ENCODE measurements at regions not wholly inside any gene's neighbourhood (a gene's known extent, or its start where the extent isn't known, plus 50 kb on each side); places are given as distances from the start of the nearest gene placed in this dataset.
A peak's percentile ranks its signal among the peaks of the same experiment; 100 is the strongest.
"Not testable (repeated sequence)": the region's sequence is repeated elsewhere in the genome, so short reads cannot be mapped to it uniquely, and the experiment has no call there.

DNA sequence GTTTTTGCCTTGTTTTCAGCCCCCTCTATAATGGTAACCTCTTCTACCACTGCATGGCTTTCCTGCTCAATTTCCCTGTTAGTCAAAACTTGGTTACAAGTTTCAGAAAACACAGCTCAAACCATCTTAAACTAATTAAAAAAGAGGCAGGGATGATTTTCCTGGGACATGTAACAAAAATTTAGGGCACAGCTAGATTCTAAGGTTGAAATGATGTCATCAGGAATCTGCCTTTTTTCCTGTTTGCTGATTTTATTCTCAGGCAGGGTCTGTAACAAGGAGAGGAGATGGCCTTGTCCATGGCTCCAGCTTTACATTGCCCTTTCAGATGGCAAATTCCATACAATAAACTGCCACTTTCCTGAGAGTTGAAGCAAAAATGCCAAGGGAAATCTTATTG is 157.9 kb upstream of the CREB1 start:
- DNase-seq = peak; percentile 5

DNA sequence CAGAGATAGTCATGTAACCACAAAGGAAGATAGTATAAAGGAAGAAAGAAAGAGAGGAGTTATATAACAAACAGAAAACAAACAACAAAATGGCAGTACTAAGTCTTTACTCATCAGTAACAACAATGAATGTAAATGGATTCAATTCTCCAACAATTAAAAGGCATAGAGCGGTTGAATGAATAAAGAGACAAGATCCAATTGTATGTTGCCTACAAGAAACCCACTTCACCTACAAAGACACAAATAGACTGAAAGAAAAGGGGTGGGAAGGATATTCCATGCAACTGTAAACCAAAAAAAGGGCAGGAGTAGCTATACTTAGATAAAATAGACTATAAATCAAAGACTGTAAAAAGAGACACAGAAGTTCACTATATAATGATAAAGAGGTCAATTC is 157.3 kb upstream of the CREB1 start:
- no peak for DNase-seq

DNA sequence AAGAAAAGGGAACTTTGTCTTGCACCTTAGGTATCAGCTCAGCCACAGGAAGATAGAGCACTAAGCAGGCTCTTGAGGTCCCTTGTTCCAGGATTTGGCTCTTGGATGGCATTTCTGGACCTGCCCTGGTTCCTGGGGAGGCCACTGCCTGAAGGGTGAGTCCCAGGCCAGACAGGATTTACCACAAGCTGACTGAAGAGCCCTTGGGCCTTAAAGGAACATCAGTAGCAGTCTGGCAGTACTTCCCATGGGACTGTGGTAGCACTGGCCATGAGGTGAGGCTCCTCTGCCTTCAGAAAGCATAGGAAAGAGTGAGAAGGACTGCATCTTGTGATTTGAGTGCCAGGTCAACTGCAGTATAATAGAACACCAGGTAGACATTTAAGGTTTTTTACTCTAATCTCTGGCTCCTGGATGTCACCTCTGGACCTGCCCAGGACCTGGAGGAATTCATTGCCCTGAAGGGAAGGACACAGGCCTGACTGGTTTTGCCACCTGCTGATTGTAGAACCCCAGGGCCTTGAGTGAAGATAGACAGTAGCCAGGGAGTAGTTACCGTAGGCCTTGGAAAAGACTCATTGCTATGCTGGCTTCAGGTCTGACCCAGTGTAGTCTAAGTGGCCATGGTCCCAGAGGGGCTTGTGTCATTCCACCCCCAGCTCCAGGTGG is 154.4 kb upstream of the CREB1 start:
- DNase-seq = no peak

DNA sequence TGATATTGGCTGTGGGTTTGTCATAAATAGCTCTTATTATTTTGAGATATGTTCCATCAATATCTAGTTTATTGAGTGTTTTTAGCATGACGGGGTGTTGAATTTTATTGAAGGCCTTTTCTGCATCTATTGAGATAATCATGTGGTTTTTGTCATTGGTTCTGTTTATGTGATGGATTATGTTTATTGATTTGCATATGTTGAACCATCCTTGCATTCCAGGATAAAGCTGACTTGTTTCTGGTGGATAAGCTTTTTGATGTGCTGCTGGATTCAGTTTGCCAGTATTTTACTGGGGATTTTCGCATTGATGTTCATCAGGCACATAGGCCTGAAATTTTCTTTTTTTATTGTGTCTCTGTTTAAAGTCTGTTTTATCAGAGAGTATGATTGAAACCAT is 151.1 kb upstream of the CREB1 start:
- not testable (repeated sequence) for DNase-seq

DNA sequence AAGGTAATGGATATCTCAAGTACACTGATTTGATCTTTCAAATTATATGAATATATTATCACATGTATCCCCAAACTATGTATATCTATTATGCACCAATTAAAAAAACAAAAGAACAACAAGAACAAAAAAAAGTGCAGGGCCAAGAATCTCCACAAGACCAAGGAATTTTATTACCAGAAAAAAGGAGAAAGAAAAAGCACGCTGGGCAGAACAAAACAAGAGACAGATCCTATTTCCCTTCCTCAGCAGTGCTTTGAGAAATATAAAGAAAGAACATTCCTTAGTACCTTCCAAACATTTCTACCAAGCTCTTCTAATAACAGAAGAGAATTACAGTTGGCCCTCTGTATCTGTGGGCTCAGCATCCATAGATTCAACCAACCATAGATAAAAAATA is 144.7 kb upstream of the CREB1 start:
- no peak for DNase-seq

DNA sequence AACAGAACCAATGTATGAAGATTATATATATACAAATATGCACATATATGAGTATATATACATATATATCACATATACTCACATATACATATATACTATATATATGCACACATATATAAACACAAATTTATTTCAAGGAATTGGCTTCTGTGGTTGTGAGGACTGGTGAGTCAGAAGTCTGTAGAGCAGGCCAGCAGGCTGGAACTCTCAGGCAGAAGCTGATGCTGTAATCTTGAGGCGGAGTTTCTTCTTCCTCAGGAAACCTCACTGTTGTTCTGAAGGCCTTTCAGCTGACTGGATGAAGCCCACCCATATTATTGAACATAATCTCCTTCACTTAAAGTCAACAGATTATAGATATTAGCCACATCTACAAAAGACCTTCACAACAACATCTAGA is 143.9 kb upstream of the CREB1 start:
- peak; percentile 83 for DNase-seq

DNA sequence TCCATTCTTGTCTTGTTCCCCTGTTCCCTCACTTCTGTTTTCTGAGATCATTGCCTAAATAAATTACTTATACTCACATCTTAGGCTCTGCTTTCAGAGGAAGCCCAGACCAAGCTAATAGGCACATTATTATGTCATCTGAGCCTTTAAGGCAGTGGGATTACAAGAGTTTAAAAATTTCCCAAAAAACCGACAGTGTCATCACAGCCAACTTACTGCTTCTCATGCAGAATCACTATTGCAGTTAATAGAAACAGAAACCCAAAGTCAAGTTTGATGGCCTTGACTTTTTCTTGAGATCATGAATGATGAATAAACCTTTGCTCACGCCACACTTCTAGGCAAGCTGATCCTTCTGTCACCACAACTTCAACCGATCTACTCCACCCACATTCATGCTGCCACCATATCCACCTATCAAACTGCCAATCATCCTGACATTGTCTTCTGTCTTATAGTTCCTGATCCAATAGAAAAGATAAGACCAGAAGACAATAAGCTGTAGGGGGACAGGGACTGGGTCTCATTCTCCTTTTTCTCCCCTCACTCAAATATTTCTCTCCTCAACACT is 142.7 kb upstream of the CREB1 start:
- no peak for DNase-seq

DNA sequence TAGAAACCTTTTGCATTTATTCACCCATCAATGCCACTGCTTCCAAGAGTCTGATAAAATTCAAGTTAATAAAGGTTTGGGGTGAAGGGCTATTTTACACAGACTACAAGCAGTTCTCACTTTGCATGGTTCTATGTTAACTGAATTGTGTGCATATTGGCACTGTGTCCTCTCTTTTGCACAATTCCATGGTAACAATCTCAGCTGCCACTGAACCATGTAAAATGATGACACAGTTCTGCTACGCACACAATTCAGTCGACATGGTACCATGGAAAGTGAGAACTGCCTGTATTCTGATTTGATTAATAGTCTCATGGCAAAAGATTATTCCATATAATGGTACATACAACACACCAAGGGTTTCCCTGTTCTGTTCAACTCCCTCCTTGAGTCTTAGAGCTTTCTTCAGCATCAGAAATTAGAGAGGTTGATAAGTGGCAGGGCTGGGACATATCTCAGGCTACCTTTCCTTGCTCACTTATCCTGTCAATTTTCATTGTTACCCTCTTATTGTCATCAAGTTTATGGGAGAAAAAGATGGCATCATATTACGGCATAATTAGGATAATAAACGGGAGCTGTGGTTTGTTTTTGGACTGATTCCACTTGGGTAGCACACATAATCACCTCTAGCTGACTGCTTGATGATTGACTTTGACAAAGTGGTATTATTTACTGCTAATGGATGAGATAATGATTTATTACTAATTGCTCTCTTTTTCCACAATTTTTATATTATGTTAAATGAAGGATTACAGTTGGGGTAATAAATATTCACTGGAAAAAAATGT is 139.3 kb upstream of the CREB1 start:
- no peak for DNase-seq

DNA sequence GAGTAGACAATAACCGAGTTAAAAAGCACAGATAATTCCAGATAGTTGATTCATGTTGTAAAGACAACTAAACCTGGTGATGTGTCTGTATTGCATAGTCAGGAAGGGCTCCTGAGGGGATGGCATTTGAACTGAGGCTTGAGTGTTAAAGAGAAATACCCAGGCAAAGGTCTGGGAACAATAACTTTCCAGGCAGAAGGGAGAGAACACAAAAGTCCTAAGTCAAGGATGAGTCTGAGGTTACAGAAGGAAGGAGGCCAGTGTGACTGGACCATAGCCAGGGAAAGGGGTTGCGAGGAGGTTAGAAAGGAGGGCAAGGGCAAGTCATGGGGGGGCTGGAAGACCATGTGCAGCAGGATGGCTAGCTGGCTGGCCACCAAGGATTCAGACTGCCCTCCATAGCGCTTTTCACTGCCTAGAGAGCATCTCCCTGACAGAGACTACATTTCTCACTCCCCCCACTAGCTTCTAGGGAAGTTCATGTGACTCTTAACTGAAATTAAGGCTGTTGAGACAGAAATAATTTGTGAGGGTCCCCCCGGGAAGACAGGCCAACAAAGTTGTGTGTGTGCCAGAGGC is 135.5 kb upstream of the CREB1 start:
- peak; percentile 69 for DNase-seq

DNA sequence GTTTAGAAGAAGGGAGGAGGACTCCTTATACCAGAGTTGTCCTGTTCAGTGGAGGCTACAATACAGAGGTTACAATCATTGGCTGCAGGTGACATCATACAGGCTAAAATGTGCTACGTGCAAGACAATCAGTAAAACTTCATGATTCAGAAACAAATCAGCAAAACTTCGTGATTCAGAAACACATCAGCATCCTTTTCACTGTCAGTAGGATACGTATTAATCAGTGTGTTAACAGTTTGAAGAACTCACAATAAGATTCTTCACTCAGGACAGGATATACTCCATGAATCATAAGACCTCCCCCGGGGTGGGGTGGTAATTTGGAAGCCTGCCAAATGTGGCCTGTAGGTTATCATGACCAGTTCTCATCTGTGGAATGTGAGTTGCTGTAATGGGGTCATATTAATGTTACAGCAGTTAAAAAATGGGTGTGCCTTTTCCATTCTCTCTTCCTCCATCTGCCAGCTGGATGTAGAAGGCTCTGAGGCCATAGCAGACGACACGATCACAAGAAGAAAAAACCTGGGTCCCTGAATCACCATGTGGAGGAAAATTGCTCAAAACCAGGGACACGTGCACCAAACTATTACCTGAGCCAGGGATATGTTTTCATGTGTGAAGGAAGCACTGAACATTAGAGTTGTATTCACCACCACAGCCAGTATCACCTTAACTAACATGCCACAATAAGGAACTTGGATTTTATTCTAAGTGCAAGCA is 134.8 kb upstream of the CREB1 start:
- peak; percentile 99 for DNase-seq

DNA sequence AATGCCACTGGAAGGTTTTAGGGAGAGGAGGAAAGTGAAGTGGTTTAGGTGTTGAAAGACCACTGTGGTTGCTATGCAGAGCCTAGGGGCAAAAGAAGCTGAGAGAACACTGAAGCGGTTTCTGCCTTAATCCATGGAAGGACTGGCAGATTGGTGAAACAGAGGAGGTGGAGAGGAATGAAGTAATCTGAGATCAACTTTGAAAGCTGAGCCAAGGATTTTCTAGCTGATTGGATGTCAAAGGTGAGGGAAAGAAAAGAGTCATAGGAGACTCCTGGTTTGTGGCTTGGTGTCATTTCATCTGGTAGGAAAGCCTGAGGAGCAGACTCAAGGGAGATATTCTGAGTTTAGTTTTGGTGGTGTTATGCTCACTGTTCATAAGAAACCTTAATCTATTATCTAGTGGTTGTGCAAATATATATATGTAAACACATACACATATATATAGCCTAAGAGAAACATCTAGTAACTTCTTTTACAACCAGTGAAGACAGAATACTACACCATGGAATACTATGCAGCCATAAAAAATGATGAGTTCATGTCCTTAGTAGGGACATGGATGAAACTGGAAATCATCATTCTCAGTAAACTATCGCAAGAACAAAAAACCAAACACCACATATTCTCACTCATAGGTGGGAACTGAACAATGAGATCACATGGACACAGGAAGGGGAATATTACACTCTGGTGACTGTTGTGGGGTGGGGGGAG is 134.1 kb upstream of the CREB1 start:
- peak; percentile 29 for DNase-seq

DNA sequence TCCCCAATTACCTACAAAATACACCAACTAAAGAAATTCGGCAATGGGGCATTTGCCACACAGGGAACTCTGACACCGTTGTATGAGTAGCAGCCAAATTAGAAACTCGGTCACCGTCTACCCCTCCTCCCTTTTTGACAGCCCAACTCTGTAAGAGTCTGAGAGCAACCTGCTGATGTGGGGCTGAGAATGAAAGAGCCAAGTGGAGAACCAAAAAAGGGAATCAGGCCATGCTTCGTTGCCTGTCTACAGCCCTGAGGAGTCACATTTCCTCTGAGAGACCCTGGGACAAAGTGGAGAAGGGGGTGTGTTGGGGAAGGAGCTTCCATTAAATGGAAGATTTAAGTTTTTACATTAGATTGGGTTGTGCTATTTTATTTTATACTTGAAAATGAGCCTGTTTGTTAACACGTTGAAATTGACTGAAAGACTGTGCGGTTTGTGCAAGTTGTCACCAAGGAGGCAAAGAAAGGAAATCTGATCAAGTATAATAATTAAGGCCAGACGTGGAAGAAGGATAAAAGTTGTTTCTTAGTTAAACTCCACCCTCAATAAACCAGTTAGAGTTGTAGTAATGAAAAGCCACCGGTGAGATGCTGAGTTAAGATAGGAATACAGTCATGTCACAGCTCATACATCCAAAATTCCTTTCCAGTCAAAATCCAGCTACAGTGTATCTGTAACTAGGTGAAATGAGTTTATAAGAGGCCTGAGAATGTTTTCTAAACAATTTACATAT is 131.7 kb upstream of the CREB1 start:
- no peak for DNase-seq

DNA sequence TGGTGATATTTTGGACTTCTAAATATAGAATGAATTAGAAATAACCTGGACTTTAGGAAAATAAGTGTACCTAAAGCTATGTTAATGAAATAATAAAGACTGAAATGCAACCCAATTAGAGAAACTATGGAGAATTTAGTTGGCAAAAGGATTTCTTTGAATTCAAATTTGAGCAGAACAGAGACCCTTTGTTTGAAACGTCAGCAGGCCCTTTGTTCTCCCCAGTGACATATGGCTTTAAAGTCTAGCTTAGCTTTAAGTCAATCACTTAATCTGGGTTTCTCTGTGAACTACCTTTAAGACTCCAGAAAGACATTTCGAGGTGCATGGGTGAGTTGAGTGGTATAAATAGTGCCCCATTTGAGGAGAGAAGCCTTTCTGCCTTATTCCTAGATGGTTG is 130.5 kb upstream of the CREB1 start:
- DNase-seq = no peak

DNA sequence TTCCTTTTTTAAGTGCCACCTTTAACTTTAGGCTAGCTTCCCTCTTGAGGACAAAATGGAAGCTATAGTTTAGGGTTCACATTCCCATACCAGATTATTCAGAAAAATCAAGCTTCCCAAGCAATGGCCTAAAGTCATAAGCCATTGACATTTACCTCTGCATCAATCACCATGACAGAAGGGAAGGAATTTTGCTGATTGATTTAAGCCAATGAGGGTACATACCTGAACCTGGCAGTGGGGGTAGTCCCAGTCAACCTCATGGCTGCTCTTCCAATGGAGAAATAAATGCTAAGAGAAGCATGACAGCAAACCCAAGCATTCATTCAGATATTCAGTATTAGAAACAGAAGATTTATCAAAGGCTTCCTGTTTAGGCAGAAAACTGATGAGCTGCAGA is 128.4 kb upstream of the CREB1 start:
- no peak for DNase-seq

DNA sequence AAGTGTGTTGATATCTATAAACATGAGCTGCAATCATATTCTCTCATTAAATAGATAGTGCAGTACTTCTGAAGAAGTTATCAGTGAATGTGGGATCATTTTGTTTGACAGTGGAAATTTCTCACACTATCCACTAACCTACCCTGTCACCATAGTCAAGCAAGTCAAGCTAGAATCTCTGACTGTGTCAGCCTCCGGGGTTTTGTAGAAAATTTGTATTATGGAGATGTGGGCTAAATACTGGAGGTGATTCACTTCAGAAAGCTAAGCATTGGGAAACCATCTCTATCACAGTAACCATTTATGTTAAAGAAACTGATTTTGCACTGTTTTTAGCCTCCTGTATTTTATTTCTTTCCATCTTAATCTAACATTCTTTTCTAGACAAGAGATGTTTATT is 126.6 kb upstream of the CREB1 start:
- no peak for DNase-seq

DNA sequence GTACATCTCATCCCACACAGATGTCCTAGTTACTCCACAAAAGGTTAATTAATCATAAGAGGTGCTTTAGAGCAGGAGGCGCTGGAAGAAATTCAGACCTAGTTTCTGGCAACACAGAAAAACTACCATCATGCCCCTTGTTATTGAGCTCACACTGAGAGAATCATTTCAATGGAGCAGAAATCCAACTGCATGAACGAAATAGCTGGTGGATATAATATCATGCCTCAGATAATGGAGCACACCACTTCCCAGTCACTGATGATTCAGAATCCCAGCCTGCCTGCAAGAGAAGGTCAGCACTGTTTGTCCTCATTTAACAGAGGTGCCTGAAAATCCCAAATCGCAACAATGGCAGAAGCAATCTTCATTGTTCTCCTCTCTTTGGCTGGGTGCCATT is 125.8 kb upstream of the CREB1 start:
- DNase-seq = no peak

DNA sequence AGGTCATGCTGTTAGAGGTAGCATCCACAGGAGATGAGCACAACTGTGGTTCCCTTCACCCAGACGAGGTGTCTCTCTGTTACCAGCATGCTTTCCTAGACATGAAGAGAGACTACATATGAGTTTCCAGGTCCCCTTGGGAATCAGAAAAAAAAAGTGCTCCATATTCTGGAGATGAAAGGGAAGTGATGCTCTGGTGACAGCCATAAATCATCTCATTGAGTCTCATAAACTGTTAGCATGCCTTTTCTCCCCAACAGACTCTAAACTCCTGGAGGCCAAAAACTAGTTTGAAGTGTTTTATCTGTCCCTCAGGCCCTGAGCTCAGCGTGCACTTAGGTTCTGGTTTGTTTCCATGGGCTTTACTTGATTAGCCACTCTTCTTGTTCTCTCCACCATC is 124.6 kb upstream of the CREB1 start:
- no peak for DNase-seq

DNA sequence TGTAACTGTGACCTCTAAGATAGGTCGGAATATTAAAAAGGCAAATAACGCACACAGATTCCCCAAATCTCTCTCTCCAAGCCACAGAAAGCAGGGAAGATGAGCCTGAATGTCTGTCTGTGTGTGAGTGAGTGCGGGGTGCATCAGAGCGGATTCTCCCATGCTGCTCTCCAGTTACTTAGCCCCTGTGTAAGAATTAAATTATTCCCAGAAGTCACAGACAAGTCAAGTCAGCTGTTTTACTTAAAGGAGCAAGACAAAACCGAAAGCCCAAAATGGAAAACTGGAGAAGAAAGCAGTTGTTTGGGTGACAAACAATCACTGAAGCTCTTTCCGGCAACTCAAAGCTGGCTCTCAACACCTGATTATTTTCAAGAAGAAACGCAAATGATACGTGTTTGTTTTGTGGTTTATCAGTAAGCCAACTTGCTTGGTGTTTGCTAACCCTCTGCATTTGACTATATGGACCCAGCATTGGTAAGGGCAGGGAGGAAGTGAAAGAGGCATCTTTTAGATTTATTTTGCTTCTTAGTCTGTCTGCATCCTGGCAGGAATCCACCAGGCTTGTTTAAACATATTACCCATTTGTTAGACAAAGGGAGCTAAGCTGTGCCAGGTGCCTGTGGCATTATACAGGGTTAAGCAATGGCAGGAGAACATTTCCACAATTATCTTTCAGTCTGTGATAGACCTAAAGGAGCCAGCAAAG is 121.5 kb upstream of the CREB1 start:
- DNase-seq = peak; percentile 54

DNA sequence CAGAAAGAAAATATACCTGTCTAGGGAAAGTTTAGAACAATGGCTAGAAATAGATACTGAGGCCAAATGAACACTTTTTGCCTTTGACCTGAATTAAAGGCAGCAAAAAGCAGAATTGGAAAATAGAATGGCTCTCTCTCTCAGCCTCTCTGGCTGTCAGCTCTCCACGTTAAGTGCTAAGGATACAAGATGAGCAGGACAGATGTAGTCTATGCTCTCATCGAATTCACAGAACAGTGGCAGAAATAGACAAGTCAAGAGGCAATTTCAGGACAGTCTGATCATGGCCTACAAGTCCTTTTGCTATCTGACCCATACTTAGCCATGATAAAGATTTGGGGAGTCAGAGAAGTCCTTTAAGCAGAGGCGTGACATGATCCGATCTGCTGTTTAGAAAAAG is 120.2 kb upstream of the CREB1 start:
- DNase-seq = no peak

DNA sequence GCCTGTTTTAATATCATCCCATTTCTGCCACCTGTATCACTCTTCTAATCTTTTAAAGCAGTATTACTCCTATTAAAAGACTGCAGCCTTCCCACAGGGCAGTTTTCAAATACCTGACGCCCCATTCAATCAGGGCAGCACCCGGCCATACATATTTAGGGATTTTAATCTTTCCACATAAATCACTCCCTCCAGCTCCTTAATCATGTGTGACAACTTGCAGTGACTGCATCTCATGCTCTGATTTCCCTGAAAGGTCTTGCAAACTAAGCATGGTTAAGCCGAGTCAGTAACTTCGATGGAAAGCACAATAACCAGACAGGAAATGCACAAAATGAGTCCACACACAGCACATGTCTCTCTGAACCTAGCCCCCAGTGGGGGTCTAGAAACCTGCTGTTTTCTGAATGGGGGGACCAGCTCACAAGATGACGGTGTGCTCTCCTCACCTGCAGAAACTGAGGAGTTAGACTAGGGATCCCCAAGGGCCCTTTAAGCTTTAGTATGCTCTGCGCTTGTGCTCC is 116.9 kb upstream of the CREB1 start:
- no peak for DNase-seq
